Inflammatory macrophage (primary cell): ENCODE measurements at regions not wholly inside any gene's neighbourhood (a gene's known extent, or its start where the extent isn't known, plus 50 kb on each side); places are given as distances from the start of the nearest gene placed in this dataset.

Experiments used
- DNase-seq, 2 donors: peaks; one replicate each; pipeline ENCODE4 v3.0.0-alpha.2; 2020 to 2022

DNA sequence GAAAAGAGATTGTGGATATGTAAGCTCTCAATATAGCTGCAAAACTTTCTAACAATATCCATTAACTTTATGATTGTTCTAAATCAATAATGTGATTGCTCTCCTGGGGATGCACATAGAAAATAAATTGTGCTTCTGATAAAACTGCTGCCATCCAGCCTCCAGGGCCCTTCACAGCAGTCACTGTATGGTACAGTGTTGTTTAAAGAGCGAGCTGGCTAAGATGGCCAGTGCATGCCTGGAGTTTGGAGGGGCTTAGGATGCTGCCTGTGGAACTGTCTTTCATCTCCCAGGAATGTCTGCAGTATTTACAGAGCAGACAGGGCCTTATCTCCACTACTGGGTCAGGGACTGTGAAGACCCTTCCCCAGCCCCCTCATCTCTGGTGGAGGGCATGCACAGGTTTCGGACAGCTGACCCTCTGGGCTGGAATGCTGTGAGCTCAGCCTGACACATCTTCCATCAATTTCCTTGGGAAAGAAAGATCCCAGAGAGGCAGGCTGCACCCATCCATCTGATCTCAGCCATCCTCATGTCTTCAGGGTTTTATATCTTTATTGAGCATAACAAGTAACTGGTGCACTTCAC, 137.0 kb downstream of the PLPP3 start:
- no peak for DNase-seq

DNA sequence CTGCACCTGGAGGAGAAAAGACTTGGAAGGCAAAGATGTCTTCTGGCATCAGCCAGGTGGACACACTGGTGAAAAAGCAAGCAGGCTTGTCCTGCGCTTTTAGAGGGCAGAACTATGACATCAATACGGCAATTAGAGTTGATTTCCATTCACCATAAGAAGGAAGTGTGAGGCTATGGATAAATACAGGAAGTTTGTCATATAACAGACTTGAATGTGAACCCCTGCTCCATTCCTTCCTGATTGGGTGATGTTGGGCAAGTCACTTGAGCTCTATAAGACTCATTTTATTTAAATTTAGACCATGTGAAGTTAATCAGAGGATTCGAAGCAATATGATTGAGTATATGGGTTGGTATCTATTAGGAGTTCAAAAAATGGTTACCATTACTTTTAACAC, 137.8 kb downstream of the PLPP3 start:
- DNase-seq, result peak; percentile 29 to 62

DNA sequence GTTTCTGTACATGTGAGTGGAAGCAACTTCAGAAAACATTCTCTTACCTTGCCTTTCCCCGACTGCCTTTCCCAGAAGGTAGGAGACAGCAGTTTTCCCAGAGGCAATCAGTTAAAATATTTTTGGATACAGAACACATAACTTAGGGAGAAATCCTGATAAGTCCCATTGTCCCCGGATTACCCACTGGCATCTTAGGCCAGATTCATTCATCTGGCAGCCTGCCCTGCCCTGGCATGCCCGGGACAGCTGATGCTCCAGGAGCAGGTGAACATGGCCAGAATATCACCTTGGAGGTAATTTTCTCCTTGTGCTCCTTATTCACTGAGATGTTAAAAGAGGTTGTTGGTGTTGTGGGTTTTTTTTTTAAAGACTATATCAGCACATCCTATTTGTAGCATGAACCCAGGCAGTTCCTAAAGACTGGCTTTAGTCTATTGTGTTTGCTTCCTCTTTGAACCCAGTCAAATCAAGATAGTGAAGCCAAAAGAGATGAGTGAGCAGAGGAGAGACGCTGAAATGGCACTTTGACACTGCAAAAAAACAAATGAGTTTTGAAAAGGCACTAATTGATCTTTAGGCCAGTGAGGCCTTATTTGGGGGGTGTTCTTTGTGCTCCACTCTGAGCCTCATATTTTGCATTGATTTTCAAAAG, 139.6 kb downstream of the PLPP3 start:
- no peak for DNase-seq

DNA sequence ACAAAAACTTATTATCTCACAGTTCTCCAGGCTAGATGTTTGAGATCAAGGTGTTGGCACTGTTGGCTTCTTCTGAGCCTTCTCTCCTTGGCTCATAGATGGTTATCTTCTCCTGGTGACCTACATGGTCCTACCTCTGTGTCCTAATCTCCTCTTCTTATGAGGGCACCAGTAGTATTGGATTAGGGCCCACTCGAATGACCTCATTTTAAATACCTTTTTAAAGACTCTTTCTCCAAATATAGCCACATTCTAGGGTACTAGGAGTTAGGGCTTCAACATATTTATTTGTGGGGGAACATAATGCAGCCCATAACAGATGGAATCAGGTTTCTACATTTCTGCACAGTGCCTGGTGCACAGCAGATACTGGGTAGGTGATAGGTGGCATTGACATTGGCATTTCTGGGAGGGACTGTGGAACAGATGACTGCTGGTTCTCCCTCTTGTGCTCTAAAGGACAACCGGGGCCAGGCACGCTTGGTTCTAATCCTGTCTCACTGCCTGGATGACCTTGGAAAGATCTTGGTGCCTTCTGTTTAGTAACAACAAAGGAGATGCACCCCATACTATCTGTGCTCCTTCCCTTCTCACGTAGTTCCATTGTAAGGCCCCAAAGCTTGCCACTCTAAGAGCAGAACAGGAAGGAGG, 140.3 kb downstream of the PLPP3 start:
- no peak for DNase-seq

DNA sequence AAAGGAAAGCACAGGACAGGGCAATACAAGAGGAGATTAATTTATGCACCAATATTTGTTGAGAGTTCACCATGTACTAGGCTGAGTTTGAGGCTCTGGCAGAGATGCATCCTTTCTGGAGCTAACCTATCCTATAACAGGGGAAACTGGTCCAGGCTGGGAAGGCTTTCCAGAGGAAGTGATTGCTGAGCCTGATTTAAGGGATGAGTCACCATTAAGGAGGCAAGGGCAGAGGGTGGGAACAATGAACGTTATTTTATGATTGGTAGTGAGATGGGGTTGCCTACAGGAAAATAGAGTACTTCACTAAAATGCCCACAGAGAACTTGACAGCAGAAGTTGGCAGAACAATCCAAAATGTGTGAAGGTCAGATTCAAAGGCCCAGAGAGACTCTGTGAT, 141.4 kb downstream of the PLPP3 start:
- DNase-seq, result no peak

DNA sequence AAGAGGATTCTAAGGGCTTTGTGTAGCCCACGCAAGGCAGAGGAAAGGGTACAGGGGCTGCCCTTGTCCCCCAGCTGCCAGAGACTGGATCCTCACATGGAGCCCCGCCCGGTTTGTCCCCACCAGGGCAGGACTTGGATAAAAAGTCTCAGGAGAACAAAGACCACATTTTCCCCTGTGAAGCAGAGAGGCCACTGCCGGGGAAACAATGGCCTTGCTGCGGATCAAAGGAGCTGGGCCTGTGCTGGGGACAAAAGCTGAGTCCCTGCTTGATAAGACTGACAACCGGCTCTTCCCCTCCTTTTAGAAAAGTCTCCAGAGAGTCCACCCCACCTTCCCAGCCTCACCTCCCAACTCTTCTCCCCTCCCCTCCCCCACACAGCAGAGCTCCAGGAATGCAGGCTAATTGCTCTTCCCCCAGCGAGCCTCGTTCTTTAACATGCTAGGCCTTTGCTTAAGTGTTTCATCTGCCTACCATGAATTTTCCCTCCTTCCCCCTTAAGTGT, 142.4 kb downstream of the PLPP3 start:
- no peak for DNase-seq

DNA sequence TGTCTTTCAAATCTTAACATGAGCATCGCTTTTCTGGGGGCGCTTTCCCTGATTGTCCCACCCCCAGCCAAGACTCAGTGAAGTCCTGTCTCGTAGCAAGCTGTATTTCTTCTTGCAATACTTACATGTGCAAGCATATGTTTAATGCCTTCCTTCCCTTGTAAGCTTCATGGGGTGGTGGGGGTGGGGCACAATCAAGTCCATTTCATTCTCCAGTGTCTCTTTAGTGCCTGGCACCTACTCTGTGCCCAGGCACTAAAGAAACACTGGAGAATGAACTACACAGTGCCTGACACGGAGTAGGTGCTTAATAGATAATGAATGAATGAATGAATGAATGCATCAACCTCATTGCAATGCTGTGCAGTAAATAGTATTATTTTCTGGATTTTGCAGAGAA, 143.1 kb downstream of the PLPP3 start:
- DNase-seq, result no peak

DNA sequence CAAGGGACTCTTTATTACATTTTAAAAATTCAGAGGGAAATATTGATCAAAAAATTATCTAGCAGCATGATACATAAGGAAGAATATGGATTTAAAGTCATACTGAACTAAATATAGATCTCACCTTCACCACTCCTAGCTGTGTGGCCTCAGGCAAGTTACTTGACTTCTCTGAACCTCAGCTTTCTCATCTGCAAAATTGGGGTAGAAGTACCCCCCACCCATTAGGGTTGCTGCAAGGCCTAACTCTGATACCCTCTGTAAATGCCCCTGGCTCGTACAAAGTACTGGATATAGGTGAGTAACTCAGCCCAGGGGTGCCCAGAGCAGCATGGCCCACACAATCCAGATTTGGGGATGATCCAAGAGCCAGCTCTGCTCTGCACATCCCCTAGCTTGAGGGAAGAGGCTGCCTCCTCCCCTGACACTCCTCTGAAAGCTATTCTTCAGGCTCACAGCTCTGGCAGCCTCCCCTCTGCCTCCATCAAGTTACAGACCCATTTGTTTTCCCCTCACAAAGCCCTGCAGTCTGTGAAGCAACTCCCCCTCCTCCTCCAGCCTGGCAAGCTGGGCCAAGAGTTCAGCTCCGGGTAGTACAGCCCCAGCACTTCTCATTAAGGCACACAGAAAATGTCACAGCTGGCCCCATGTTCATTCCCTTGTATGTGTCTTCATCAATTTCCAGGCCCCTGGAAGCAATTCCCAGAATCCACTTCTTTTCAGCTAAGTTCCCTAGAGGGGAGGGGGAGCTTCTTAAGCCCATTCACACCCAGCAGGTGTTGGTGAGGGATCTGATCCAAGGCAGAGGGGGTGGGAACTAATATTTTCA, 143.7 kb downstream of the PLPP3 start:
- no peak for DNase-seq

DNA sequence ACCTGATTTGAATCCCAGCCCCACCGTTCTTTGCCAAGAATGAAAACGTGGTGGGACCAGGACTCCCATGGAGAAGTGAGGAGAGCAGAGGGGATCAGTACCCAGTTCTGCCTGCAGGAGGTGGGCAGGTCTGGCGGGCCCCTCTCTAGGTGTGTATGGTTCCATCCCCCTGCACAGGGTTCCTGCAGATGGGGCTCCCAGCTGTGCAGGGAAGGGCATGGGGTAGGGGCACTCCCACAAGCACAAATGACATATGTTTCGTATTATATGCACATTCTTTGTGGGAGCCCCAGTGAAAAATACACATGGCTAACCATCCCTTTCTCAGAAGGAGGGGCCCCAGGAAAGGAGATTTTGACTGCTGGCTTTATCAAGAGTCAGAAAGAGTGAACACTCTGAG, 144.6 kb downstream of the PLPP3 start:
- no peak for DNase-seq

DNA sequence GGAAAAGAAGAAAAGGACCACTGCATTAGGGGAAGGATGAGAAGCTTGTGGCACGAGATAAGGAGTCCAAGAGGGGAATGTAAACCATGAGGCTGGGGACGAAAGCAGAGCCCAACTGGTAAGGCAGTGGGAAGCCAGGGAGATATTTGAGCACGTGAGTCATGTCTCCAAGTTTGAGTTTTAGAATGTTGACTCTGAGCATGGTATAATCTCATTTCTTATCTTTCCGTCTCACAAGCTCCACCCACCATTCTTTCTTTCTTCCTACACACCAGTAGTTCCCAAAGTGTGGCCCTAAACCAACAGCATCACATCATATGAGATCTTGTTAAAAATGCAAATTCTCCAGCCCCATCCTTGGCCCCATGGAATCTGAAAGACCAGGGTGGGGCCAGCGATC, 145.3 kb downstream of the PLPP3 start:
- DNase-seq, result no peak

DNA sequence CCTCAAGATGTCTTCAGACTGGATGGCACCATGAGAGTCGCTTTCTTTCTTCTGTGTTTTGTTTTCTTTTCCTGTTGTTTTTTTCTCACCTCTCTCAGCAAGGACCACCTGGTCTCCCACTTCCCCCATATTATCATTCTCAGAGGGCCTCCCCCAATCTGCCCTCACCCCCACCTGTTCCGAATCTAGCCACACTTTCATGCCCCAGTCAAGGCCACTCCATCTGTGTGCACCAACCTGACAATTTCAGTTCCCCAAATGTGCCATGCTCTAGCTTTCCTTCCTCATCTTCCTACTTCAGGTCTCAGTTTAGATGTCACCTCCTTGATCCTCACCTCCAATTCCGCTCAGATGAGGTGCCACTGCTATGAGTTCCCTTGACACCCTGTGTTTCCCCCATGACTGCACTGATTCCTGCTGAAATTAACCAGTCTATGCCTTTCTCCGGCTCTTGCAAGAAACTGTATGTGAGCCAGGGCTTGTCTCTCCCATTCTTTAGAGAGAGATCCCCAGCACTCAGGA, 146.2 kb downstream of the PLPP3 start:
- no peak for DNase-seq

DNA sequence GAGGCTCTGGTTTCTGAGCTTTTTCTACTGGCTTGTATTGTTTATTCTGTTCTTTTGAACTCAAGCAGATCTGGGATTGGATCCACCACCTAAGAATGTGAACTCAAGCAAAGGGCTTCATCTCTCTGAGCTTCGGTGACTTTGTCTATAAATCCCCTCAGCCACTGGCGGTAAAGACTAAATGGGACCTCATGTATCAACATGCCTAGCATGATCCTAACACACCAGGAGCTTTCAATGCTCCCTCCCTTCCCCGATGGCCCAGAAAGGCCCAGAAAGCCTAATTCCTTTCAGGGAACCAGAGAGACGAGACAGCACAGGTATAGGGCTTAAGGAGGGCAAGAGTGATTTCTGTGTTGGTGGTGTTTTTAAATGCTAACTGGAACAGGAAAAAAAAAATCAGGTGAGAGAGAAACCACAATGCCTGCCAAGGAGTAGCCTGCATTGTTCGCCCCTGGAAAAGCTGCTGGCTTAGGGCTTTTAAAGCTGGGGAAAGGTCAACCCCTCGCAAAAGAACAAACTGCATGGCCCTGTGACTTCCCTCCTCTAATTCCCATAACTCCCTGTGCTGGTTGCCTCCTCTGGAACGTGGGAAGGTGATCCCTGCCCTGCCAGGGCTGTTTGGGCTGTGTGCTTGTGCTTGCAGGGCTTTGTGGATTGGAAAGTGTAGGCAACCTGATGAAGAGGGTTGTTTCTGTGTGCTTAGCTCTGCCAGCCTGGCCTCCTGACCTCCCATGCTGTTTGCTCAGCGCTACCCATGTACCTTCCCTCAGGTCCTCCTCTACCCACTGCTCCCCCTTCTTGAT, 147.0 kb downstream of the PLPP3 start:
- no peak for DNase-seq

DNA sequence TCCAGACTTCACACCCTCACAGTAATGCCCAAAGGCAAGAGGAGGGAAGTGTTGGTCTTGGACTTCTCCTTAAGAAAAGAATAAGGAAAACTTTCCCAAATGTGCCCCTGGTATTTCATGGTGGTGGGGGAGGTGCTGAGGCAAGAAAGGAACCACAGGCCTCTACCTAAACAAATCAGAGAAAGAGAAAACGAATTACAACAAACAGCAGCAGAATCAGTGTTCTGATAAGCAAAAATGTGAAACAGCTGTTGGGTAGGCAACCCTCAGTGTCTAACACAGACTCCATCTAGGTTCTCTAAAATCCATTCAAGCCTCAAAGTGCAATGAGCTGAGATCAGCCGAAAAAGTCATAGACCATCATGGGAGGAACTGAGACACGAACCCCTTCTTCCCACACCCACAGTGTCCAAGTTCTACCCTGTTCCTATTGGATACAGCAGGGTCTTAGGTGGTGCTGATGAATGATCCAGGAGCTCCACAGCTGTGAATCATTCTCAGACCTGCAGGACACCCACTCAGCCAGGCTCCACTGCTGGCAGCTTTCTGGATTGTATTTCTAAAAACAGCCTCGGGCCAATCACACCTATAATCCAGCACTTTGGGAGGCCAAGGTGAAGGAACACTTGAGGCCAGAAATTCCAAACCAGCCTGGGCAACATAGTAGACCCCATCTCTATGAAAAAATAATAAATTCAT, 149.1 kb downstream of the PLPP3 start:
- no peak for DNase-seq

DNA sequence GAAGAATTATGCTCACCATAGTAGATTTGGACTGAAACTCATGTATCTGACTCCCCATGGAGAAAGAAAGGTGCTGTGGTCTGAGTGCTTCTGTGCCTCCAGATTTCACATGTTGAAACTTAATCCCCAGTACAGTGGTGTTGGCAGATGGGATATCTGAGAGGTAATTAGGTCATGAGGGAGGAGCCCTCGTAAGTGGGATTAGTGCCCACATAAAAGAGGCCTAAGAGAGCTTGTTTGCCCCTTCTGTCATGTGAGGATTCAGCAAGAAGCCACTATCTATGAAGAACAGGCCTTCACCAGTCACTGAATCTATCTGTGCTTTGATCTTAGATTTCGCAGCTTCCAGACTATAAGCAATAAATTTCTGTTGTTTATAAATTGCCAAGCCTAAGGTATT, 150.1 kb downstream of the PLPP3 start:
- no peak for DNase-seq

DNA sequence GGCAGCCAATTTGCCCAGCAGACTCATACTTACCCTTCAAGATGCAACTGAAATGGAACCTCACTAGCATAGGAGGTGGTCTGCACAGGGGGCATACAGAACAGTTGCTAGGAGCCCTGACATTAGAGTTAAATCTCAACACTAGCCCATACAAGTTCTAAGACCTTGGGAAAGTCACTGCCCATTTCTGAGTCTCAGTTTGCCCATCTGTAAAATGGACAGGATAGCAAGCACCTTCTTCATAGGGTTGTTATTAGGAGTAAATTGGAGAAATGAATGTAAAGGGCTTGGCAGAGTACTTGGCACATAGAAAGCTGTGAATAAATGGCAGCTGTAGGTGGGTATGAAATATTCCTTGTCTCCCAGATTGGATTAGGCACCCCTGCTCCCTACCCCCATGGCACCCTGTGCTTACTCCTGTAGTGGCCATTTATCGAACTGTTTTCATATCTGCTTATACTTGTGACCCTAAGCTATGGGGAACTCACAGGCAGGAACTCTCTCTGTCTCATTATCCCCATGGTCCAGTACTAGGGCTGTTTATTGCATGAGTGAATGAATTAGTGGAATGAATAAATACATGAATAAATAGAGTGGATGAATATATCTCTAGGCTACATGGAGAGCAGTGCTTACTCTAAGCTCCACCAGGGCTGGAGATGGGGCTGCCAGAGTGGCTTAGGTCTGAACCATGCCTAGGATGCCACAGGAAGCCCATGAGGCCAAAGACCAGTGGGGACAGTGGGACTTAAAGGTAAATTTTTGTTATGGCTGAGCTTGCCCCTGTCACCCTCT, 152.6 kb downstream of the PLPP3 start:
- no peak for DNase-seq

DNA sequence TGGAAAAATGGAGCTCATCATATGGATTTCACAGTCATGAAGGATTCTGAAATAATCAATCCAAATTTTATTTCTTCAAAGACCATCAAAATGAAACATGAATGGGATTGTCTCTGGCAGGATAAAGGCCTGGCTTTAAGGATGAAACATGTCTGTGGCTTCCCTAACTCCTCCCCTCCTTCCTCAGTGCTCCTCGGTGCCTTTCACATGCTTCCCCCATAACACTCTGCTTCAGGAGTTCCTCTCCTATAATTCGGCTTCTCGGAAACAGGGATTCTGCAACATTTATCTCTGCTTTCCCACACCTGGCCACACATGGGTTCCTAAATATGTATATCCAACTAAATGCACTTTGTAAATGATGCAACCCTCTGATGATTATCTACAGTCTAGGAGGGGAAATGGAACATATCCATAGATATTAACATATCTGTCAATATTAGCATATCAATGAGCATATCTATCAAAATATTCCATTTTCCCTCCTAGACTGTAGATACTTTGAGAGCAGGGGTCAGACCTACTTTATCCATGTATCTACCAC, 153.8 kb downstream of the PLPP3 start:
- no peak for DNase-seq

DNA sequence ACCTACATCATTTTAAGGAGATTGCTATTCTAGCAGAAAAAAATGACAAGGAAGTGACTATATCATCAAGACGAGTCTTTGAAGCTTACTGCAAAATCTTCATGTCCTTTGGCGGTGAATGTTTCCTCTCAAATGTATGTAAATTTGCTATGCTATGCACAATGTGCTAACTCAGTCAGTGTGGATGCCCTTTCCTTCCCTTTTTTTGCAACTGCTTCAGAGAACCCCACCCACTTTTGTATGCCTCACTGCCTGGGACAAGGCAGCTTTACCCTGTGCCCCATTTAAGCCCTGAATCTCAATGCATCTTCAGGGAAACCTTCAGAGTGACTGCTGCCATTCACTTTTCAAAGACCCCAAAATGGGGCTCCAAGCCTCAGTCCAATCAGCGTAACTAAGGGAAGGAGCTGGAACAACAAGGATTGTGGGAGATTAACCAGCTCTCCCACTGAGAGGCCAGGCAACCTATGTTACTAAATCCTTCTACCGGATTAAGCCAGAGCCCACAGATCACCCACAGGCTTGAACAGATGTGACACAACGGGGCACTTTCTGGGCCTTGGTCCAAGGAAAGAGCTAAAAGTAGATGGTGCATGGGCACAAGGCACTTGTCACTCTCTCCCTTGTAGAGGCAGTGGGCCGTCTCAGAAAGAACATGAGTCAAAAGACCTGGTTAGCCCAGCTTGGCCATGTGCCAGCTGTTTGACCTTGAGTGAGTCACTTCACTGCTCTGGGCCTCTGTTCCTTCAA, 154.4 kb downstream of the PLPP3 start:
- DNase-seq, result peak; percentile 96 to 97

DNA sequence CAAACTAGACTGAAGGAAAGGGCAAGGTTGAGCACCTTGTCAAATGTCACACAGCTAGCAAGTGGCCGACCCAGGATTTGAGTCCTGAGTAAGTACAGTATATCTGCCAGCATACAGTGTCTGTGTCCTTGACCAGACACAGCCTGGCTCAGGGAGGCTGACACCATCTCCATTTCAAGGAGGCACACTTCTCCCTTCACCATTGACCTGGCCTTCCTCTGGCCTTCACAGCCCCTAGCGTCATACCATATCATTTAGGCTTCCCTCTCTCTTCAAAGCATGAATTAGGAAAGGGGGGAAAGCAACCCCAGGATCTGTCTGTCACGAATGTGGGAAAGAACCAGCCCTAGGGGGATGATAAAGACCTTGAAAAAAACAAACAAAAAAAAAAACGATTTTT, 155.6 kb downstream of the PLPP3 start:
- no peak for DNase-seq

DNA sequence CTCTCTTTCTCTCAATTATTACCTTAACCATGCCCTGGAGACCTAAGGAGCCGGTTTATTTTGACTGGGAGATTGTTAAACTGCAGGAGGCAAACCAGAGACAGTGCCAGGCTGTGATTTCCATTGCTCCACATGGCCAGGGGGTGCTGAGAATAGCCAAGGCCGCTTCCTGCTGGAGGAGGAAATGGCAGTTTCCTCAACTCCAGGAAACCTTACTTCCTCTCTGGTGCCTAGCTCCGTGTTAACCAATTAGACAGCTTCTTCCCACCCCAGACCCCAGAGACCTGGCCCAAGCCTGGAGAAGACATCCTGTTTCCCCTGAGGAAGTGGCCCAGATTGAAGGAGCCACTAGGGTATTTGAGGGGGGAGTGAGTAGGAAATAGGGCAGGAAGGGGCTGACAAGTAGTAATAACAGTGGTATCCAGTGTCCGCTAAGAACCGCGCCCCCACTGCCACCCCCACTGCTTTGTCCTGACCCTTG, 161.2 kb downstream of the PLPP3 start:
- peak; percentile 8 to 20 for DNase-seq
